LNCaP clone FGC (cell line): ENCODE measurements at regions not wholly inside any gene's neighbourhood (a gene's known extent, or its start where the extent isn't known, plus 50 kb on each side); places are given as distances from the start of the nearest gene placed in this dataset.
"Not testable (repeated sequence)": the region's sequence is repeated elsewhere in the genome, so short reads cannot be mapped to it uniquely, and the experiment has no call there.

Experiments
- DNase-seq: peaks from one replicate; pipeline ENCODE4 v3.0.0-alpha.2; 2011; ENCODE audit warnings: low read depth
- H3K4me3 ChIP-seq: 2 replicates; pipeline ENCODE4 v1.5.1; 2011; ENCODE audit warnings: mild to moderate bottlenecking, low read depth, low read length, control low read depth
- CTCF ChIP-seq: IDR thresholded peaks from 2 replicates; pipeline ENCODE4 v1.5.1; 2012; ENCODE audit warnings: mild to moderate bottlenecking; ENCODE audit not compliant: control insufficient read depth, insufficient read depth; ENCODE audit errors: extremely low read depth

- H3K4me3 ChIP-seq: no peak overlapping the region
- no peak for TF ChIP-seq CTCF
- no peak for DNase-seq
These were observed 444.4 kb downstream of the BUD13 start for GRCh38 chr11:116328391-116328790.

GRCh38 chr11:116326146-116326545 lies 446.6 kb downstream of the BUD13 start:
- no peak for DNase-seq
- TF ChIP-seq CTCF: no peak
- no peak overlapping the region for H3K4me3 ChIP-seq

- H3K4me3 ChIP-seq: no peak overlapping the region
- TF ChIP-seq CTCF: no peak
- DNase-seq: no peak
These were observed 447.5 kb downstream of the BUD13 start for GRCh38 chr11:116325247-116325646.

- DNase-seq, H3K4me3 ChIP-seq: not testable (repeated sequence)
These were observed 448.7 kb downstream of the BUD13 start for GRCh38 chr11:116324077-116324476.

GRCh38 chr11:116317212-116317611 lies 455.6 kb downstream of the BUD13 start:
- TF ChIP-seq CTCF: no peak
- no peak for DNase-seq
- H3K4me3 ChIP-seq: no peak overlapping the region

GRCh38 chr11:116314006-116314405 lies 458.8 kb downstream of the BUD13 start:
- DNase-seq: no peak
- H3K4me3 ChIP-seq: no peak overlapping the region
- no peak for TF ChIP-seq CTCF

- DNase-seq: peak; percentile 61
- no peak overlapping the region for H3K4me3 ChIP-seq
- no peak for TF ChIP-seq CTCF
These were observed 460.0 kb downstream of the BUD13 start for GRCh38 chr11:116312570-116313391.
